Suprapubic skin (tissue), 4 donors: ENCODE measurements at regions not wholly inside any gene's neighbourhood (a gene's known extent, or its start where the extent isn't known, plus 50 kb on each side); places are given as distances from the start of the nearest gene placed in this dataset.

Experiments used
- DNase-seq, 2 donors: peaks; one replicate each; pipeline ENCODE4 v3.0.0-alpha.2; 2019; ENCODE audit warnings: low spot score in 2 of 2
- H3K27ac ChIP-seq: fragments of 200-600 bp; sonication (generic); one replicate; pipeline ENCODE4 v1.5.1; 2019
- H3K27me3 ChIP-seq: fragments of 200-600 bp; sonication (generic); one replicate; pipeline ENCODE4 v1.5.1; 2019
- H3K36me3 ChIP-seq: fragments of 200-600 bp; sonication (generic); one replicate; pipeline ENCODE4 v1.5.1; 2019
- H3K4me1 ChIP-seq: fragments of 200-600 bp; sonication (generic); one replicate; pipeline ENCODE4 v1.5.1; 2019
- H3K4me3 ChIP-seq: fragments of 200-600 bp; sonication (generic); one replicate; pipeline ENCODE4 v1.5.1; 2019; ENCODE audit warnings: mild to moderate bottlenecking
- H3K9me3 ChIP-seq: fragments of 200-600 bp; sonication (generic); one replicate; pipeline ENCODE4 v1.5.1; 2019
- EP300 ChIP-seq: sonication (generic); formaldehyde crosslinking; IDR thresholded peaks from one replicate; pipeline ENCODE4 v1.6.1; 2017; ENCODE audit warnings: antibody characterized with exemption
- POLR2A ChIP-seq, 2 donors: fragments of 450-650 bp; IDR thresholded peaks; one replicate each; pipeline ENCODE4 v1.6.1; 2017; ENCODE audit warnings: antibody characterized with exemption in 2 of 2, mild to moderate bottlenecking in 2 of 2, moderate library complexity in 2 of 2
- POLR2AphosphoS5 ChIP-seq, 3 donors: sonication (generic); formaldehyde crosslinking; IDR thresholded peaks; one replicate each; pipeline ENCODE4 v1.6.1; 2017; ENCODE audit warnings: antibody characterized with exemption in 3 of 3
- WGBS: methylation state at CpG from one replicate; pipeline ENCODE4 v1.1.5; 2018; 5-methylcytosine and 5-hydroxymethylcytosine counted together
- TF ChIP-seq, protein P1 (sequence below), 2 donors: fragments of 200-600 bp in 1 of 2; fragments of 450-650 bp in 1 of 2; sonication (generic) in 1 of 2; IDR thresholded peaks; one replicate each; pipeline ENCODE4 v1.5.1; 2016 to 2019; ENCODE audit warnings: antibody characterized with exemption in 2 of 2, mild to moderate bottlenecking in 1 of 2, moderate library complexity in 1 of 2

DNA sequence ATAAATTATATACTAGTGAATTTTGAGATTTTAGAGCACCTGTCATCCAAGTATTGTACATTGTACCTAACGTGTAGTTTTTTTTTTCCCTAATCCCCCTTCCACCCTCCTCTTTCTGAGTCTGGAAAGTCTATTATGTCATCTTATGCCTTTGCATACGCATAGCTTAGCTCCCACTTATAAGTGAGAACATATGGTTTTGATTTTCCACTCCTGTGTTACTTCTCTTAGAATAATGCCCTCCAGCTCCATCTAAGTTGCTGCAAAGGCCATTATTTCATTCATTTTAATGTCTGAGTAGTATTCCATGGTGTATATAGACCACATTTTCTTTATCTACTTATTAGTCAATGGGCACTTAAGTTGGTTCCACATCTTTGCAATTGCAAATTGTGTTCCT is 177.0 kb upstream of the C16orf82 start:
- WGBS, result 52% methylated on average over 2 of the region's 2 CpGs
- Histone ChIP-seq H3K27ac (no peak overlapping the region), H3K4me3 (no peak overlapping the region), H3K4me1 (no peaks in the 10 kb centered on the region), H3K36me3 (no peaks in the 10 kb centered on the region), H3K27me3 (no peaks in the 10 kb centered on the region), H3K9me3 (no peaks in the 10 kb centered on the region)
- no peak for DNase-seq
- TF ChIP-seq, protein P1, sequence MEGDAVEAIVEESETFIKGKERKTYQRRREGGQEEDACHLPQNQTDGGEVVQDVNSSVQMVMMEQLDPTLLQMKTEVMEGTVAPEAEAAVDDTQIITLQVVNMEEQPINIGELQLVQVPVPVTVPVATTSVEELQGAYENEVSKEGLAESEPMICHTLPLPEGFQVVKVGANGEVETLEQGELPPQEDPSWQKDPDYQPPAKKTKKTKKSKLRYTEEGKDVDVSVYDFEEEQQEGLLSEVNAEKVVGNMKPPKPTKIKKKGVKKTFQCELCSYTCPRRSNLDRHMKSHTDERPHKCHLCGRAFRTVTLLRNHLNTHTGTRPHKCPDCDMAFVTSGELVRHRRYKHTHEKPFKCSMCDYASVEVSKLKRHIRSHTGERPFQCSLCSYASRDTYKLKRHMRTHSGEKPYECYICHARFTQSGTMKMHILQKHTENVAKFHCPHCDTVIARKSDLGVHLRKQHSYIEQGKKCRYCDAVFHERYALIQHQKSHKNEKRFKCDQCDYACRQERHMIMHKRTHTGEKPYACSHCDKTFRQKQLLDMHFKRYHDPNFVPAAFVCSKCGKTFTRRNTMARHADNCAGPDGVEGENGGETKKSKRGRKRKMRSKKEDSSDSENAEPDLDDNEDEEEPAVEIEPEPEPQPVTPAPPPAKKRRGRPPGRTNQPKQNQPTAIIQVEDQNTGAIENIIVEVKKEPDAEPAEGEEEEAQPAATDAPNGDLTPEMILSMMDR (IDR thresholded peaks at IDR 0.05), result no peak
- TF ChIP-seq EP300 (no peak), POLR2AphosphoS5 (IDR thresholded peaks at IDR 0.05) (no peak), POLR2A (IDR thresholded peaks at IDR 0.05) (no peak)

DNA sequence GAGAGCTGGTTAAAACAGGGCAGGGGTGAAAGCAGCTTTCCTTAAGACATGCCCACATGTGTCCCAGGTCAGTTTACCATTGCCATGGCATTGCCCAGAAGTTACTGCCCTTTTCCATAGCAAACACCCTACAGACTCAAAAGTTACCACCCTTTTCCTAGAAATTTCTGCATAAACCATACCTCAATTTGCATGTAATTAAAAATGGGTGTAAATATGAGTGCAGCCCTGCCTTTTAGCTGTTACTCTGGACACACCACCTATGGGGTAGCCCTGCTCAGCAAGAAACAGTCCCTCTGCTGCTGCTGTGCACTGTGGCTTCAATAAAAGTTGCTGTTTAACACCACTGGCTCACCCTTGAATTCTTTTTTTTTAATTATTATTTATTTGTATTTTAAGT is 168.5 kb upstream of the C16orf82 start:
- no peaks in the 10 kb centered on the region for H3K27me3 ChIP-seq
- no peak overlapping the region for H3K4me3 ChIP-seq
- H3K9me3 ChIP-seq, result no peaks in the 10 kb centered on the region
- no peak for DNase-seq
- H3K36me3 ChIP-seq, result no peaks in the 10 kb centered on the region
- H3K4me1 ChIP-seq, result no peaks in the 10 kb centered on the region
- TF ChIP-seq POLR2AphosphoS5 (IDR thresholded peaks at IDR 0.05) (no peak), EP300 (no peak), POLR2A (IDR thresholded peaks at IDR 0.05) (no peak)
- TF ChIP-seq, protein P1 (IDR thresholded peaks at IDR 0.05), result no peak
- H3K27ac ChIP-seq, result no peak overlapping the region

DNA sequence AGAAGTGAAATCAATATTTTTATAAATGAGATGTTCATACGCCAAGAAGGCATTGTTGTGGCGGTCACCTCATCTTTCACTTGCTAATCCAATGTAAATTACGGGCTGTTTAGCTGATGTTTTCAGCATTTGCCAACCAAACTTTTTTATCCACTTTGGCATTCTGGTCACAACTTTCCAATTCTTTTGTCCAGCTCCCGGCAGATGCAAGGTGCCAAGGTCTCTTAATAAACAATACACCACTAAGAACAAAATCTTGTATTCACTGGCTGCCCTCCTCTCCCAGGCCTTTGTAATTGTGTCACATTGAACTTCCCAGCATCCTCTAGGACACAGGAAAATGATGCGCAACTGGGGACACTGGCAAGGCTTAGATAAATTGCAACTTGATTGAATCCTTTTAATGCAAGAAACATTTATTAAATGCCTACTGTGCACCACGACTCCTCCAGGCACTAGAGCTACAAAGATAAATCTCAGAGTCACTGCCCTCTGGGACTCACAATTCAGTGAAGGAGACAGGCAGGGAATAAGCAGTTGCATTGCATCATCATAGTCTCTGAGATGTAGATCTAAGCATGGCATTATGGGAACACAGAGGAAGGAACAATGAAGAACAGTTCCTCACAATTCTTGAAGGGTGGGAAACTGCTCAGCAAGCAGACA is 165.4 kb upstream of the C16orf82 start:
- H3K9me3 ChIP-seq, result no peaks in the 10 kb centered on the region
- no peaks in the 10 kb centered on the region for H3K4me1 ChIP-seq
- H3K27me3 ChIP-seq, result no peaks in the 10 kb centered on the region
- WGBS, result 84% methylated on average over 6 of the region's 6 CpGs
- no peak overlapping the region for H3K4me3 ChIP-seq
- no peaks in the 10 kb centered on the region for H3K36me3 ChIP-seq
- no peak overlapping the region for H3K27ac ChIP-seq
- no peak for TF ChIP-seq POLR2A (IDR thresholded peaks at IDR 0.05)
- TF ChIP-seq EP300, result no peak
- no peak for TF ChIP-seq POLR2AphosphoS5 (IDR thresholded peaks at IDR 0.05)
- TF ChIP-seq, protein P1 (IDR thresholded peaks at IDR 0.05), result no peak
- no peak for DNase-seq

DNA sequence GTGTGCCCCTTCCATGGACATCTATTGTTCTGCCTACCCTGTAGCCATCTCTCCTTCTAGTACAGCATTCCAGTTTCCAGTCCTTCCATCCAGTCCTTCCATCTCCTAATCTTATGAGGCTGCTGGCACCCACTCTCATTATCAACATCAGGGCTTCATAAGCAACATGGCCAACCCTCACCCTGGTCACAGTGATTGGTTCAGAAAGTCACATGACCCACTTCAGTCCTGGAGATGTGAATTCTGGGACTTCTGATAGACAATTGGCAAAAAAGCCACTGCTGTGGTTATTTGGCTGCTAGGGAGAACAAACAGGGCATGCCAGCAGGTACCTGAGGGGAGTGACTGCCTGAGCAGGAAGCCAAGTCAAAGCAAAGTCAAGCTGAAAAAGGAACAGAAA is 164.7 kb upstream of the C16orf82 start:
- no peak overlapping the region for H3K4me3 ChIP-seq
- TF ChIP-seq POLR2AphosphoS5 (IDR thresholded peaks at IDR 0.05) (no peak), EP300 (no peak), POLR2A (IDR thresholded peaks at IDR 0.05) (no peak)
- TF ChIP-seq, protein P1 (IDR thresholded peaks at IDR 0.05), result no peak
- no peaks in the 10 kb centered on the region for H3K9me3 ChIP-seq
- no peaks in the 10 kb centered on the region for H3K27me3 ChIP-seq
- H3K4me1 ChIP-seq, result no peaks in the 10 kb centered on the region
- no peaks in the 10 kb centered on the region for H3K36me3 ChIP-seq
- no peak overlapping the region for H3K27ac ChIP-seq
- DNase-seq, result no peak

DNA sequence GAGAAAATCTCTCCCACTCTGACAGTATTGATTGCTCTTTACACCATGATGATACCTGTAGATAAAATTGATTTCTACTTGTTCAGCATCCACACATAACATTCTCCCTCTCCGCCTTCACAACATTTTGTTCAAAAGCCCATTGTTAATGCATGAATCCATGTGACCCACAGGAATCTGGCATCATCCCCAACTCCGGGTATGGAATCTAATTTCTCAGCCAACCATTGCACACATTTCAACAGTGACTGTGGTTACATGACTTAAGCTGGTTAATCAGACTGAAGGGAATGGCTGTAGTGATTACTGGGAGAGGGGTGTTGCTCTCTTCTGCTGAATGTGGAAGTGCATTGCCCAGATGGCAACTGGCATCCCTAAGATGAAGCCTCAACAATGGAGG is 161.4 kb upstream of the C16orf82 start:
- H3K4me3 ChIP-seq, result no peak overlapping the region
- no peak for DNase-seq
- whole genome bisulfite sequencing, result 40% methylated on average over 2 of the region's 2 CpGs
- TF ChIP-seq EP300, result no peak
- TF ChIP-seq, protein P1 (IDR thresholded peaks at IDR 0.05), result no peak
- no peak for TF ChIP-seq POLR2A (IDR thresholded peaks at IDR 0.05)
- TF ChIP-seq POLR2AphosphoS5 (IDR thresholded peaks at IDR 0.05), result no peak
- H3K9me3 ChIP-seq, result no peaks in the 10 kb centered on the region
- H3K4me1 ChIP-seq, result no peaks in the 10 kb centered on the region
- H3K27ac ChIP-seq, result no peak overlapping the region
- H3K27me3 ChIP-seq, result no peaks in the 10 kb centered on the region
- no peaks in the 10 kb centered on the region for H3K36me3 ChIP-seq
